ENCODE measurements at regions not wholly inside any gene's neighbourhood (a gene's known extent, or its start where the extent isn't known, plus 50 kb on each side); places are given as distances from the start of the nearest gene placed in this dataset.

DNA sequence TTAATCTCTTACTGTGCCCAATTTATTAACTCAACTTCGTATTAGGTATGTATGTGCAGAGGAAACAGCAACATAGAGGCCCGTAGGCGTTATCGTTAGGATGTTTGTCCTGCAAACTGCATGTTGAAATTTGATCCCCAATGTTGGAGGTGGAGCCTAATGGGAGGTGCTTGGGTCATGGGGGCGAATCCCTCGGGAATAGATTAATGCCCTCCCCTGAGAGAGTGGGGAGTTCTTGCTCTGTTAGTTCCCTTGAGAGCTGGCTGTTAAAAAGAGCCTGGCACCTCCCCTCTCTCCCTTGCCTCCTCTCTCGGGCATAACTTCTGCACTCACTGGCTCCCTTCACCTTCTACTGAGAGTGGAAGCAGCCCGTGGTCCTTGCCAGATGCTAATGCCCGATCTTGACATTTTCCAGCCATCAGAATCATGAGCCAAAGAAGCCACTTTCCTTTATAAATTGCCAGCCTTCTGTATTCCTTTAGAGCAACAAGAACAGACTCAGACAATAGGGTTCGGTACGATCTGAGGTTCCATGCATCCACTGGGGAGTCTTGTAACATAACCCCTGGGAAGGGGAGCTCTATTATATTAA is 149.0 kb upstream of the RAB4A start:
- DNase-seq (ENCODE audit: low spot score in 2 of 2) = no peak
- H3K4me3 ChIP-seq (ENCODE audit: low read depth, poor library complexity, severe bottlenecking) = no peak overlapping the region
- WGBS, 2 donors = 69 to 73% methylated on average over 11 of the region's 11 CpGs
- no peak for TF ChIP-seq POLR2A (IDR thresholded peaks at IDR 0.05)
- TF ChIP-seq, protein P1, sequence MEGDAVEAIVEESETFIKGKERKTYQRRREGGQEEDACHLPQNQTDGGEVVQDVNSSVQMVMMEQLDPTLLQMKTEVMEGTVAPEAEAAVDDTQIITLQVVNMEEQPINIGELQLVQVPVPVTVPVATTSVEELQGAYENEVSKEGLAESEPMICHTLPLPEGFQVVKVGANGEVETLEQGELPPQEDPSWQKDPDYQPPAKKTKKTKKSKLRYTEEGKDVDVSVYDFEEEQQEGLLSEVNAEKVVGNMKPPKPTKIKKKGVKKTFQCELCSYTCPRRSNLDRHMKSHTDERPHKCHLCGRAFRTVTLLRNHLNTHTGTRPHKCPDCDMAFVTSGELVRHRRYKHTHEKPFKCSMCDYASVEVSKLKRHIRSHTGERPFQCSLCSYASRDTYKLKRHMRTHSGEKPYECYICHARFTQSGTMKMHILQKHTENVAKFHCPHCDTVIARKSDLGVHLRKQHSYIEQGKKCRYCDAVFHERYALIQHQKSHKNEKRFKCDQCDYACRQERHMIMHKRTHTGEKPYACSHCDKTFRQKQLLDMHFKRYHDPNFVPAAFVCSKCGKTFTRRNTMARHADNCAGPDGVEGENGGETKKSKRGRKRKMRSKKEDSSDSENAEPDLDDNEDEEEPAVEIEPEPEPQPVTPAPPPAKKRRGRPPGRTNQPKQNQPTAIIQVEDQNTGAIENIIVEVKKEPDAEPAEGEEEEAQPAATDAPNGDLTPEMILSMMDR (IDR thresholded peaks at IDR 0.05) = no peak
- intact Hi-C loops (cut with DNase I; ENCODE audit: low total_unique reads) = loop anchor here (5.0 kb wide), 1 partner anchor 1715 kb away; no protein-coding TSS in a partner anchor

DNA sequence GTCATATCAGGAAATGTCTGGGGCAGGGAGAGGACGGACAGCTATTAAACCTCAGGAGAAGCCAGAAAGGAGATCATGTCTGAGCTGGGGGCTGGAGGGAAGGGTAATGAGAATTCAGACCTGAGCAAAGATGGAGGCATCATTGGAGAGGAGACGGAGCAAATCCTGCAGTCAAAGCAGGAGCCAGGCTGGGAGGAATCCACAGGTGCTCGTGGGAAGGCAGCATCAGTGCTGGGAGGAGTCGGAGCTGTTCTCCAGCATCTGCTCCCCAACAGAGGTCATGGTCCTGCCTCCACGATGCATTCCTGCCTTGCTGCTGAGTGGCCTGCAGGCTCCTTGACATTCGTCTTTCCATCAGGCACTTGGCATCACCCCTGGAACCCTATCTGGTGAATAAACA is 148.3 kb upstream of the RAB4A start:
- intact Hi-C loops (cut with DNase I; ENCODE audit: low total_unique reads) = loop anchor here (5.0 kb wide), 1 partner anchor 1715 kb away; no protein-coding TSS in a partner anchor
- H3K4me3 ChIP-seq (ENCODE audit: low read depth, poor library complexity, severe bottlenecking) = no peak overlapping the region
- TF ChIP-seq POLR2A (IDR thresholded peaks at IDR 0.05) = no peak
- TF ChIP-seq, protein P1 (IDR thresholded peaks at IDR 0.05) = no peak
- WGBS, 2 donors = 90 to 93% methylated on average over 6 of the region's 6 CpGs
- DNase-seq (ENCODE audit: low spot score in 2 of 2) = no peak

DNA sequence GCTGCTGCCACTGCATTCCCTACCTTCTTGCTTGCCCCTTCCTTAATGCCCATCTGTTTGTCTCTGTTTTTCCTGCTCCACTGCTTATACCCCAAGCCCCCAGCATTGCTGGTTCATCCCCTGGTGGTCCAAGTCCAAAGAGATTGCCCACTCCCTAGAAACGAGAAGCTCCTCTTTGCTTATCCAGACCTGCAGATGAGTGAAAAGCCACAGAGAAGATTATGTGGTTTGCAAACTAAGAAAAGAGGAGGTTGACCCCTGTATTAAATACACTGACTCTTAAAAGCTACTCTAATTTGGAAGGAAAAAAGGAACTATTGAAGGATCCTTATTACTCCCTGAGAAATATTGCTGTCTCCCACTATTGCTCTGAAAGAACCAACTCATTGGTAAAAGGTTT is 146.8 kb upstream of the RAB4A start:
- DNase-seq (ENCODE audit: low spot score in 2 of 2) = no peak
- intact Hi-C loops (cut with DNase I; ENCODE audit: low total_unique reads) = loop anchor here (5.0 kb wide), 1 partner anchor 1713 kb away; no protein-coding TSS in a partner anchor
- H3K4me3 ChIP-seq (ENCODE audit: low read depth, poor library complexity, severe bottlenecking) = no peak overlapping the region
- TF ChIP-seq, protein P1 (IDR thresholded peaks at IDR 0.05) = no peak
- no peak for TF ChIP-seq POLR2A (IDR thresholded peaks at IDR 0.05)
- WGBS, 2 donors = 67 to 79% methylated on average over 1 of the region's 1 CpG

DNA sequence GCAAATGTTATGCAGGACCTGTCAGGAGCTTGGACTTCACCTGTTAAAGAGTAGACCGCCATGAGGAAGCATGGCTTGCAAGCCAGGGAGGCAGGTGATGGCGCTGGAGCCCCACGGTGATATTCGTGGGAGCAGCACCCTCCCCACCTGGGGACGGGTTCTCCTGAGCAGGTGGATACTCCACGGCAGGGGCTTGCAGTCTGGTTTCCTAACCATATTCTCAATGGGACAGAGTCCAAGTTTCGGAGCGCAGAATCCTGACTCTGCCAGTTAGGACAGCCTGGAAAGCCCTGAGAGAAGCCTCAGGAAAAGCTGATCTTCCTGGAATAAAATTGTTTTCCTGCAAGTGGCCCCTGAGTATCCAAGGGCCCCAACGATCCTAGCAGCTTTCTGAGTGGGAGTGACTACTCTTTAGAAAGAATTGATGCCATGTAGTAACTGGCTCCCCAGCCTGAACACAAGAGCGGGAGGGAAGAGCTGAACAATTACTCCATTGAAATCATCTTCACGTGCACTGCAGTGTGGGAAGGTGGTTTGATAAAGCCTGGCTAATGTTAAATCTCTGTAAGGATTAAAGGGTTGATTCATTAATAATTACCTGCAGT is 146.3 kb upstream of the RAB4A start:
- DNase-seq (ENCODE audit: low spot score in 2 of 2) = no peak
- TF ChIP-seq, protein P1 (IDR thresholded peaks at IDR 0.05) = no peak
- no peak for TF ChIP-seq POLR2A (IDR thresholded peaks at IDR 0.05)
- intact Hi-C loops (cut with DNase I; ENCODE audit: low total_unique reads) = loop anchor here (5.0 kb wide), 1 partner anchor 1713 kb away; no protein-coding TSS in a partner anchor
- no peak overlapping the region for H3K4me3 ChIP-seq (ENCODE audit: low read depth, poor library complexity, severe bottlenecking)
- WGBS, 2 donors = 59 to 60% methylated on average over 11 of the region's 11 CpGs

DNA sequence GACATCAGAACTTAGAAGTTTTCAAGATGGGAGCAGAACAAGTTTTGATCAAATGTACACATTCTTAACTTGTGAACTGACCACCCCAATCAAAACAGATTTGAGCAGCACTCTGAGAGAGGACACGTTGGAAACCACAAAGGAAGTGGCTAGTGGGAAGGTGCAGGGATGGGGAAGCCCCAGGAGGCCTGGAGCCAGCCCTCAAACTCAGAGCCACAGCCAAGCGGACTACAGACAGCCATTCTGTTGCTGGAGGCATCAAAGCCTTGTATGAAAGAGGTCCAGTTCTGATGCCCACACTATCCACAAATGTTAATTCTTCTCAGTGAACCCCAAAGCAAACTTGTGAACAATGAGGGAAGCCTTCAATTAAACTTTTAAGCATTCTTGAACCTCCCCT is 143.6 kb upstream of the RAB4A start:
- DNase-seq (ENCODE audit: low spot score in 2 of 2) = no peak
- no peak for TF ChIP-seq POLR2A (IDR thresholded peaks at IDR 0.05)
- intact Hi-C loops (cut with DNase I; ENCODE audit: low total_unique reads) = no loop called here
- 56 to 58% methylated on average over 2 of the region's 2 CpGs for WGBS, 2 donors
- no peak overlapping the region for H3K4me3 ChIP-seq (ENCODE audit: low read depth, poor library complexity, severe bottlenecking)

DNA sequence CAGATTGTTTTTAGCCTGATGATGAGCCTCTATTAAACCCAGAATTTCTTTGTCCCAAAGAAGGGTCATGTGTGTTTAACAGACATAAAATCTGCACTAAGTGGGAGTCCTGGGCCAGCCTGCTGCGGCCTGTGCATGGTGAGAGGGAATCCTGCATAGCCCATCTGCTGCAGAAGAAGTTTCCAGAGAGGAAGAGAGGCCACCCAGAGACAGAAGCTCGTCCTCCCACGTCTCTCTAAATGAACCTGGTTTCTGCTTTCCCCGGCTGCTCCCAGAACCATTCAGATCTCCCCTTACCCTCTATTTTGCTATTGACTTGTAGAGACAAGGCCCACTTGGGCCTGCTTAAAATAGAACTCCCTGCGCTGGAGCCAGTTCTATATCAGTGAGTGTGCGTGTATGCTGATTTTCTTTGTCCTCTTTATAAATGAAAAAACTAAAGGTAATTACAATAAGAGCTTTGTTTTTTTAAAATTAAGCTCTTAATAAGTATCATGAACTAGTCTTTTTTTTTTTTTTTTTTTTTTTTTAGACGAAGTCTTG is 142.8 kb upstream of the RAB4A start:
- no peak overlapping the region for H3K4me3 ChIP-seq (ENCODE audit: low read depth, poor library complexity, severe bottlenecking)
- WGBS, 2 donors = 81 to 83% methylated on average over 7 of the region's 7 CpGs
- intact Hi-C loops (cut with DNase I; ENCODE audit: low total_unique reads) = no loop called here
- no peak for DNase-seq (ENCODE audit: low spot score in 2 of 2)
- TF ChIP-seq POLR2A (IDR thresholded peaks at IDR 0.05) = no peak
- TF ChIP-seq, protein P1 (IDR thresholded peaks at IDR 0.05) = no peak
